ENCODE measurements at regions not wholly inside any gene's neighbourhood (a gene's known extent, or its start where the extent isn't known, plus 50 kb on each side); places are given as distances from the start of the nearest gene placed in this dataset.

- Histone ChIP-seq H3K27me3 (replicated peaks in 1 of 4; ENCODE audit: control insufficient read depth in 3 of 4, extremely low read depth in 1 of 4, insufficient read depth in 3 of 4, low read length in 3 of 4) (no peaks in the 10 kb centered on the region), H3K18ac (ENCODE audit: extremely low read depth, low read length) (peak overlapping the region; percentile 56), H4K5ac (ENCODE audit: insufficient read length, low read depth, low read length) (no peak overlapping the region), H2BK5ac (ENCODE audit: low read depth, low read length) (no peak overlapping the region), H2BK120ac (replicated peaks; ENCODE audit: low read depth, low read length) (no peak overlapping the region), H2BK15ac (ENCODE audit: low read length) (0 out of 2 replicates have a peak overlapping the region, but pooled peaks have one; percentile 63), H4K91ac (replicated peaks; ENCODE audit: insufficient read length, low read length) (no peak overlapping the region), H3K4me3 (ENCODE audit: extremely low read depth in 1 of 4, insufficient read depth in 2 of 4, low read depth in 3 of 4, low read length in 4 of 4) (no peak overlapping the region), H4K20me1 (replicated peaks in 1 of 2; ENCODE audit: control insufficient read depth in 1 of 2, insufficient read depth in 2 of 2, low read length in 2 of 2) (no peaks in the 10 kb centered on the region), H3K23me2 (ENCODE audit: low read depth, low read length) (no peaks in the 10 kb centered on the region), H3K4me1 (replicated peaks in 1 of 4; ENCODE audit: control insufficient read depth in 3 of 4, insufficient read depth in 4 of 4, low read length in 3 of 4) (peaks cover 6 to 14% (median 11%) of the 10 kb centered on the region in 4 experiments; a peak in 6 of 7 replicates), H2BK20ac (ENCODE audit: low read length) (no peak overlapping the region), H4K8ac (ENCODE audit: extremely low read depth, insufficient read depth, low read length) (no peak overlapping the region), H3K9ac (replicated peaks in 1 of 4; ENCODE audit: extremely low read depth in 1 of 4, low read depth in 3 of 4, low read length in 3 of 4) (no peak overlapping the region), H3K23ac (ENCODE audit: insufficient read length) (no peak overlapping the region), H2AFZ (ENCODE audit: low read length) (peak overlapping the region; percentile 89; the same call in 1 of the 2 replicates), H2AK5ac (ENCODE audit: low read depth, low read length) (no peak overlapping the region), H2BK12ac (ENCODE audit: low read depth, low read length) (no peak overlapping the region), H3K79me2 (ENCODE audit: control insufficient read depth in 1 of 2, insufficient read depth in 2 of 2, low read length in 2 of 2) (no peaks in the 10 kb centered on the region), H3K36me3 (ENCODE audit: control insufficient read depth in 2 of 4, insufficient read depth in 4 of 4, low read length in 3 of 4) (no peaks in the 10 kb centered on the region), H3K4me2 (ENCODE audit: insufficient read depth in 1 of 2, low read depth in 2 of 2, low read length in 2 of 2) (no peak overlapping the region), H3K27ac (ENCODE audit: low read depth, low read length) (no peak overlapping the region; the same call in 1 of the 2 replicates), H3K9me3 (ENCODE audit: insufficient read depth in 2 of 2, low read depth in 1 of 2, low read length in 1 of 2) (no peaks in the 10 kb centered on the region), H3K14ac (ENCODE audit: insufficient read length) (no peak overlapping the region), H3K4ac (replicated peaks; ENCODE audit: insufficient read length, low read depth, low read length) (no peak overlapping the region), H3K79me1 (ENCODE audit: low read depth, low read length) (no peaks in the 10 kb centered on the region), H3K56ac (replicated peaks; ENCODE audit: insufficient read length, low read depth, low read length) (no peak overlapping the region)
- TF ChIP-seq RXRA (IDR thresholded peaks at IDR 0.05; ENCODE audit: insufficient read depth, low read depth, low read length) (no peak), CTCF (IDR thresholded peaks at IDR 0.05; ENCODE audit: control extremely low read depth in 1 of 3, insufficient read depth in 1 of 3, low read depth in 1 of 3, low read length in 3 of 3) (peak; percentile 75 to 81 (median 75)), RAD21 (IDR thresholded peaks at IDR 0.05 in 1 of 2, conservative IDR thresholded peaks at IDR 0.05 in 1 of 2; ENCODE audit: low read depth in 2 of 2, low read length in 2 of 2) (peak; percentile 85 to 88)
- WGBS, 2 experiments (ENCODE audit: extremely low coverage in 1 of 2, insufficient coverage in 1 of 2, insufficient read length in 1 of 2, insufficient replicate concordance in 2 of 2, low coverage in 1 of 2, low lambda C conversion rate in 2 of 2, missing lambda C conversion rate in 1 of 2) = 68% methylated on average over 4 of the region's 4 CpGs; no CpG with 5 or more reads in 1 of the 2 experiments
- ChIA-PET CTCF (ENCODE audit: partially characterized antibody) (interaction anchor here (0.6 to 8.2 kb wide), 24 partner anchors 8 to 430 kb away, joined by 3 to 49 read pairs (median 5); no protein-coding TSS in a partner anchor), POLR2A (ENCODE audit: partially characterized antibody) (no interaction called here)
- DNase-seq (ENCODE audit: low read depth in 1 of 2, low spot score in 2 of 2) (no peak), FAIRE-seq (peak; percentile 69)
These were observed 99.1 kb upstream of the RAB3GAP2 start for GRCh38 chr1:220371324-220371723.

Data from H1 (cell line).